ENCODE measurements at regions not wholly inside any gene's neighbourhood (a gene's known extent, or its start where the extent isn't known, plus 50 kb on each side); places are given as distances from the start of the nearest gene placed in this dataset.

DNA sequence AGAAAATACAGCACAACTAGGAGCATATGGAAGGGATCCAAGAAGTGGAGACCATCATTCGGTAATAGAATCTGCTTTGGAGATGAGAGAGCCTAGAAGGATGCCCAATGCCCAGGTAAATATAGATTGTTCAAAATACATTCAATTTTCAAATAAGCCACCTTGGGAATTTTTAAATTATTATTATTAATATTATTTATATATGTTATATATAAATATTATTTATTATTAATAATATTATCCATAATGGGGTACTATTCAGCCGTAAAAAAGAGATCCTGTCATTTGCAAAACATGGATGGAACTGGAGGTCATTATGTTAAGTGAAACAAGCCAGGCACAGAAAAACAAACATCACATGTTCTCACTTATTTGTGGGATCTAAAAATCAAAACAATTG is 127.8 kb upstream of the NDUFV2 start:
- TF ChIP-seq, protein P1, sequence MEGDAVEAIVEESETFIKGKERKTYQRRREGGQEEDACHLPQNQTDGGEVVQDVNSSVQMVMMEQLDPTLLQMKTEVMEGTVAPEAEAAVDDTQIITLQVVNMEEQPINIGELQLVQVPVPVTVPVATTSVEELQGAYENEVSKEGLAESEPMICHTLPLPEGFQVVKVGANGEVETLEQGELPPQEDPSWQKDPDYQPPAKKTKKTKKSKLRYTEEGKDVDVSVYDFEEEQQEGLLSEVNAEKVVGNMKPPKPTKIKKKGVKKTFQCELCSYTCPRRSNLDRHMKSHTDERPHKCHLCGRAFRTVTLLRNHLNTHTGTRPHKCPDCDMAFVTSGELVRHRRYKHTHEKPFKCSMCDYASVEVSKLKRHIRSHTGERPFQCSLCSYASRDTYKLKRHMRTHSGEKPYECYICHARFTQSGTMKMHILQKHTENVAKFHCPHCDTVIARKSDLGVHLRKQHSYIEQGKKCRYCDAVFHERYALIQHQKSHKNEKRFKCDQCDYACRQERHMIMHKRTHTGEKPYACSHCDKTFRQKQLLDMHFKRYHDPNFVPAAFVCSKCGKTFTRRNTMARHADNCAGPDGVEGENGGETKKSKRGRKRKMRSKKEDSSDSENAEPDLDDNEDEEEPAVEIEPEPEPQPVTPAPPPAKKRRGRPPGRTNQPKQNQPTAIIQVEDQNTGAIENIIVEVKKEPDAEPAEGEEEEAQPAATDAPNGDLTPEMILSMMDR (conservative IDR thresholded peaks at IDR 0.05; ENCODE audit: low read length), result no peak
- TF ChIP-seq EZH2phosphoT487 (IDR thresholded peaks at IDR 0.05; ENCODE audit: borderline replicate concordance, low read depth, low read length), result no peak

All from OCI-LY7 (cell line).